GM13977 (cell line): ENCODE measurements at regions not wholly inside any gene's neighbourhood (a gene's known extent, or its start where the extent isn't known, plus 50 kb on each side); places are given as distances from the start of the nearest gene placed in this dataset.
"Not testable (repeated sequence)": the region's sequence is repeated elsewhere in the genome, so short reads cannot be mapped to it uniquely, and the experiment has no call there.

Source experiments
- DNase-seq: peaks from one replicate; pipeline ENCODE4 v3.0.0; 2012; ENCODE audit warnings: low spot score
- in situ Hi-C: fragments of 300-500 bp; cut with MboI; formaldehyde crosslinking; loops from one replicate; pipeline ENCODE4 v1.12.0; 2022; ENCODE audit warnings: low sequenced_read_pairs, low pct_unique_long_range_greater_than_20kb, mixed read lengths, inconsistent platforms; ENCODE audit not compliant: unreplicated experiment
- TF ChIP-seq, protein P1 (sequence below): IDR thresholded peaks from 2 replicates; pipeline ENCODE4 v1.5.1; 2012; ENCODE audit warnings: mild to moderate bottlenecking, control low read depth; ENCODE audit not compliant: insufficient read depth; ENCODE audit errors: extremely low read depth, missing control alignments

DNA sequence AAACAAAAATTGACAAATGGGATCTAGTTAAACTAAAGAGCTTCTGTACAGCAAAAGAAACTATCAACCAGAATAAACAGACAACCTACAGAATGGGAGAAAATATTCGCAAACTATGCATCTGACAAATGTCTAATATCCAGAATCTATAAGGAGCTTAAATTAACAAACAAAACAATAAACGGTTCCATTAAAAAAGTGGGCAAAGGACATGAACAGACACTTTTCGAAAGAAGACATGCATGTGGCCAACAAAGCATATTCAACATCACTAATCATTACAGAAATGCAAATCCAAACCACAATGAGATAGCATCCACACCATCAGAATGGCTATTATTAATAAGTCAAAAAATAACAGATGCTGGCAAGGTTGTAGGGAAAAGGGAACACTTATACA is 50.5 kb upstream of the MED13L start:
- in situ Hi-C loops, DNase-seq: not testable (repeated sequence)

DNA sequence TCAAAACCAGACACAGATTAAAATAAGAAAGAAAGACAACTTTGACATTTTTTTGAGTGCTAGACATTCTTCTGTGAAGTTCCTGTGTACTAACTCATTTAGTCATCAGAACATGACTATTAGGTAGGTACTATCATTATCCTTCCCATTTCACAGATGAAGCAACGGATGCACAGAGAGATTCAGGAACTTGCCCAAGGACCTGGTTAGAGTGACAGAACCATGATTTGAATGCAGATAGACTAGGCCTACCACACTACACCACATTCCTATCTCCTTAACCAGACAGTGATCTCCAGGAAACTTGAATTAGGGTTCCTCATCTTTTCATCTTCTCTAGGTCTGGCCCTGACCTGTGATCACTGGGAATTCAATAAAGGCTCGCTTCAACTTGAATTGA is 54.4 kb upstream of the MED13L start:
- in situ Hi-C loops, result no loop called here
- DNase-seq, result no peak
- TF ChIP-seq, protein P1, sequence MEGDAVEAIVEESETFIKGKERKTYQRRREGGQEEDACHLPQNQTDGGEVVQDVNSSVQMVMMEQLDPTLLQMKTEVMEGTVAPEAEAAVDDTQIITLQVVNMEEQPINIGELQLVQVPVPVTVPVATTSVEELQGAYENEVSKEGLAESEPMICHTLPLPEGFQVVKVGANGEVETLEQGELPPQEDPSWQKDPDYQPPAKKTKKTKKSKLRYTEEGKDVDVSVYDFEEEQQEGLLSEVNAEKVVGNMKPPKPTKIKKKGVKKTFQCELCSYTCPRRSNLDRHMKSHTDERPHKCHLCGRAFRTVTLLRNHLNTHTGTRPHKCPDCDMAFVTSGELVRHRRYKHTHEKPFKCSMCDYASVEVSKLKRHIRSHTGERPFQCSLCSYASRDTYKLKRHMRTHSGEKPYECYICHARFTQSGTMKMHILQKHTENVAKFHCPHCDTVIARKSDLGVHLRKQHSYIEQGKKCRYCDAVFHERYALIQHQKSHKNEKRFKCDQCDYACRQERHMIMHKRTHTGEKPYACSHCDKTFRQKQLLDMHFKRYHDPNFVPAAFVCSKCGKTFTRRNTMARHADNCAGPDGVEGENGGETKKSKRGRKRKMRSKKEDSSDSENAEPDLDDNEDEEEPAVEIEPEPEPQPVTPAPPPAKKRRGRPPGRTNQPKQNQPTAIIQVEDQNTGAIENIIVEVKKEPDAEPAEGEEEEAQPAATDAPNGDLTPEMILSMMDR, result no peak

DNA sequence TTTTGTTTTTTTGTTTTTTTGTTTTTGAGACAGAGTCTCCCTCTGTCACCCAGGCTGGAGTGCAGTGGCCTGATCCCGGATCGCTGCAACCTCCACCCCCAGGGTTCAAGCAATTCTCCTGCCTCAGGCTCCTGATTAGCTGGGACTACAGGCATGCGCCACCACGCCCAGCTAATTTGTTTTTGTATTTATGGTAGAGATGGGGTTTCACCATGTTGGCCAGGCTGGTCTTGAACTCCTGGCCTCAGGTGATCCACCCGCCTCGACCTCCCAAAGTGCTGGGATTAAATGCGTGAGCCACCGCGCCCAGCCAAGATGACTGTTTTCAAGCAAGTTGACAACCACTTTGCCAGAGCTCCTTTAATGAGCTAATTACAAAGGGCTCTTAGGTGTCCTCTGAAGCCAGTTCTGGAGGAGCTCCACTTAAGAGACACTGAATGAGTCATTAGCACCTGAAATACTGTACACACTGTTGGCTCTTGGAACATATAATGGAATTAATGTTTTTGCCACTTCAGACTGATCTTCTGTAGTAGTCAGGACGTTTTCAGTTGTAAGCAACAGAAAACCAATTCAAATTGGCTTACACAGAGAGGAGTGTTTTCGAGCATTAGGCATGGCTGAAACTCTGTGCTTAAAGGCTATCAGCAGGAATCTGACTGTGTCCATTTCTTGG is 55.4 kb upstream of the MED13L start:
- in situ Hi-C loops, result no loop called here
- no peak for DNase-seq
- TF ChIP-seq, protein P1, result no peak

DNA sequence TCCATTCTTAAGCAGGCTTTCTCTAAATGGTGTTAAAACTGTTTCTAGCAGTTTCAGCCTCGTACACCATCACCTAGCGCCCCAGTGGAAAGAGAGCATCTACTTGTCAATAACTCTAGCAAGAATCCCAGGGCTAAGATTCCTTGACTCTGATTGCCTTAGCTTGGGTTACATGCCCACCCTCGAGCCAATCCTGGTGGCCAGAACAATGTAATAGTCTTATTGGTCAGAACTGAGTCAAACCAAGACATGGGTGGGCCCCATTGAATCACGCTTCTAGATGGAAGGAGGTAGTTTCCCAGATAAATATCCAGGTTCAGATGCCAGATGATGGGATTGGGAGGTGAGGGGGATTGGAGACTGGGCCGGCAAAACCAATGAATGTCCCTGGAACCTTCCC is 55.9 kb upstream of the MED13L start:
- DNase-seq, result no peak
- TF ChIP-seq, protein P1, result no peak

DNA sequence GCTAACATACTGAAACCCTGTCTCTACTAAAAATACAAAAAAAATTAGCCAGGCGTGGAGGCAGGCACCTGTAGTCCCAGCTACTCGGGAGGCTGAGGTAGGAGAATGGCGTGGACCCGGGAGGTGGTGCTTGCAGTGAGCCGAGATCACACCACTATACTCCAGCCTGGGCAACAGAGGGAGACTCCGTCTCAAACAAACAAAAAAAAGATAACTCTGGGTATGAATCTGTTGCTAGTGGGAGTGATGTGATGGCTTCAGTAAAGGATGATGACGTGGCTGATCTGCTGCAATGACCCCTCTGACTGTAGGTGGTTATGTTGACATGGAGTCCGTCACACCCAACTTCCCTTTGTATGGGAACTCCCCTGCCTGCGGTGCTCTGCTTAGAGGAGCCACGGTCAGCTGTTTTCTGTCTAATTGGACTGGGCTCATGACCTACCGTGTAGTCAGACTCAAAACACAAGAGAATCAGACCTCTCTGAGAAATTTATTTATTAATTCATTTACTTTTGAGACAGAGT is 59.1 kb upstream of the MED13L start:
- in situ Hi-C loops, result no loop called here
- peak; percentile 85 for DNase-seq
- TF ChIP-seq, protein P1, result no peak

More for the DNA sequence above, 55.9 kb upstream of the MED13L start:
- in situ Hi-C loops, result no loop called here

DNA sequence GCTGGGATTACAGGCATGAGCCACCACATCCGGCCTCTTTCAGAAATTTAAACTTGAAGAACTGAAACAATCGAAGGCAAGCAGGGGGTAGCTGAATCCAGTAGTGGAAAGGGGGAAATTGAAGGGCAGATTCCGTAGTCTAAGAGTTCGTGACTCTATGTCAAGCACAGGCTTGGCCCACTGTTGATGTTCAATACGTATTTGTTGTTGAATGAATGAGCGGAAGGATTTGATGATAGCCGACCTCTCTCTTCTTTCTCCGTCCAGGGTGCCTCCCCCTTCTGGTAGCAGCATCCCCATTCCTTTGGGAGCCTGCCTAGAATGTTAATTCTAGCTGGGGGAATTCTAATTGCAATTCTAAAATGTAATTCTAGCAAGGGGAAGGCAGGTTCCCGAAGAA is 59.8 kb upstream of the MED13L start:
- TF ChIP-seq, protein P1, result no peak
- in situ Hi-C loops, result no loop called here
- DNase-seq, result no peak

DNA sequence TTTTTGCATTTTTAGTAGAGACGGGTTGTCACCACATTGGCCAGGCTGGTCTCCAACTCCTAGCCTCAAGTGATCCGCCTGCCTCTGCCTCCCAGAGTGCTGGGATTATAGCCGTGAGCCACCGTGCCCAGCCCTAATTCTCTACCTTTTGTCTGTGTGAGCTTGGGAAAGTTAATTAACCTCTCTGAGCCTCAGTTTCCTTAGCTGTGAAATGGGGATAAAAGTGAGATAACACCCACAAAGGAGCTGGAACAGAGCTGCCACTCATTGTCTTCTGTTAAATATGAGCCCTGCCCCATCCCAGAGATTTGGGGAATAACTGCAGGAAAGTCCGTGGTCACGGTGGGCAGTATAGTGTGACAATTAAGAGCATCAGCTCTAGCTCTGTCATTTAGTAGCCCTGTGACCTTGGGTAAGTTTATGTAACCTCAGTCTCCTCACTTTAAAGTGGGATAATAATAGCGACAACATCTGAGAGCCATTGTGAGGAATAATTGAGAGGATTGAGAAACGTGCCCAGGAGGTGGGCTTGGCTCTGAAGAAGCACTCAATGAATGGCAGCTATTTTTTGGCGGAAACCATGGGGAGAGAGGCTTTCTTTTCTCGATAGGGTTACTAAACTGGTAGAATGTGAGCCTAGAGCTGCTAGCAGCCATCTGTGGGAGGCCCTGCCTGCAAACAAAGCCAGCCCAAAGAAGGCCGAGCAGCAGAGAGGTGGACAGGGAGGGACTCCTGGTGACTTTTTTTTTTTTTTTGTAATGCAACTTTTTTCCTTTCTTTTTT is 60.8 kb upstream of the MED13L start:
- in situ Hi-C loops, result no loop called here
- TF ChIP-seq, protein P1, result no peak
- DNase-seq, result no peak
